ENCODE measurements at regions not wholly inside any gene's neighbourhood (a gene's known extent, or its start where the extent isn't known, plus 50 kb on each side); places are given as distances from the start of the nearest gene placed in this dataset.

- no peak for TF ChIP-seq YY1 (IDR thresholded peaks at IDR 0.05; ENCODE audit: low read depth, low read length)
- TF ChIP-seq TAF1 (IDR thresholded peaks at IDR 0.05; ENCODE audit: borderline replicate concordance, low read depth, low read length), result no peak
- no peak for TF ChIP-seq CHD4 (IDR thresholded peaks at IDR 0.05)
- no peak for TF ChIP-seq E2F4 (IDR thresholded peaks at IDR 0.05; ENCODE audit: low read depth, low read length)
- TF ChIP-seq CTCF (IDR thresholded peaks at IDR 0.05 in 2 of 3, conservative IDR thresholded peaks at IDR 0.05 in 1 of 3; ENCODE audit: control insufficient read depth in 2 of 3, extremely low read depth in 1 of 3, insufficient read depth in 1 of 3, low read depth in 3 of 3, low read length in 3 of 3), result no peak
- no peak for TF ChIP-seq FOS (IDR thresholded peaks at IDR 0.05; ENCODE audit: borderline replicate concordance, extremely low read depth, insufficient read length)
- TF ChIP-seq RAD51 (IDR thresholded peaks at IDR 0.05), result no peak
- no peak for TF ChIP-seq CUX1 (IDR thresholded peaks at IDR 0.05; ENCODE audit: insufficient replicate concordance, low read depth, low read length)
Observed at GRCh38 chr4:59818656-59819055, 1381.5 kb upstream of the ADGRL3 start.

All from GM12878 (cell line).